Activated CD4-positive, alpha-beta T cell treated with anti-CD3 and anti-CD28 coated beads, Interleukin-2, amount 10 ng/mL, durations not matched to agents 24 days and 14 days (primary cell): ENCODE measurements at regions not wholly inside any gene's neighbourhood (a gene's known extent, or its start where the extent isn't known, plus 50 kb on each side); places are given as distances from the start of the nearest gene placed in this dataset.

ENCODE experiments used
- DNase-seq: peaks from one replicate; pipeline ENCODE4 v3.0.0; 2022
- H3K27ac Mint-ChIP-seq: one replicate; pipeline ENCODE4 v1.8.0; 2022; ENCODE audit warnings: mild to moderate bottlenecking, mixed read lengths
- H3K27me3 Mint-ChIP-seq: one replicate; pipeline ENCODE4 v1.8.0; 2022; ENCODE audit warnings: mixed read lengths
- H3K36me3 Mint-ChIP-seq: one replicate; pipeline ENCODE4 v1.8.0; 2022; ENCODE audit warnings: low read depth, mild to moderate bottlenecking, mixed read lengths
- H3K4me1 Mint-ChIP-seq: one replicate; pipeline ENCODE4 v1.8.0; 2021; ENCODE audit warnings: mixed read lengths
- H3K4me3 Mint-ChIP-seq: one replicate; pipeline ENCODE4 v1.8.0; 2022; ENCODE audit warnings: mild to moderate bottlenecking, moderate library complexity, mixed read lengths
- H3K9me3 Mint-ChIP-seq: one replicate; pipeline ENCODE4 v1.8.0; 2021; ENCODE audit warnings: mixed read lengths
- intact Hi-C: fragments of 100-400 bp; cut with micrococcal nuclease; formaldehyde crosslinking; loops from one replicate; pipeline ENCODE4 v1.15.1; 2023

DNA sequence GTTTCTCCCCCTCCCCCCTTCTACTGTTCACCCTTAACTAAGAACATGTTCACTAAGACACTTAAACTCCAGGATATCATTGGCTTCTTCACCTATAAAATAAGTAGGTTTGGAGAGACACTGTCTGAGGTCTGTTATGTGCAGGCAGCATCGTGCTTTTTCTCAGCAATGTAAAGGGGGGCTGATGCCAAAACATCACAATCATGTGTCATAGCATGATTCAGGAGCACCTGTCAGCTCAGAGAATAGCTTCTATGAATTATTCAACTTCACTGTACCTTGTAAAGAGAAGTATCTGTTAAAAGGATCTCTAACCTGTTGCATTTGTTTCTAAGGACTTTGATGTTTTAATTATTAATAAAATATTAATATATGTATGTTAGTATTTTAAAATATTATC, 211.4 kb upstream of the EPHA3 start:
- no peak overlapping the region for H3K27ac Mint-ChIP-seq
- H3K9me3 Mint-ChIP-seq = no peaks in the 10 kb centered on the region
- DNase-seq = no peak
- intact Hi-C loops = no loop called here
- no peaks in the 10 kb centered on the region for H3K36me3 Mint-ChIP-seq
- no peaks in the 10 kb centered on the region for H3K27me3 Mint-ChIP-seq
- no peak overlapping the region for H3K4me3 Mint-ChIP-seq
- H3K4me1 Mint-ChIP-seq = no peaks in the 10 kb centered on the region

GRCh38 chr3:88912294-88912877, 195.0 kb upstream of the EPHA3 start:
- Mint-ChIP-seq H3K4me1 (no peaks in the 10 kb centered on the region), H3K36me3 (no peaks in the 10 kb centered on the region), H3K27me3 (no peaks in the 10 kb centered on the region), H3K9me3 (no peaks in the 10 kb centered on the region), H3K27ac (no peak overlapping the region), H3K4me3 (no peak overlapping the region)
- intact Hi-C loops = no loop called here
- no peak for DNase-seq

GRCh38 chr3:88918841-88919240, 188.6 kb upstream of the EPHA3 start:
- no peaks in the 10 kb centered on the region for H3K27me3 Mint-ChIP-seq
- H3K4me1 Mint-ChIP-seq = no peaks in the 10 kb centered on the region
- H3K4me3 Mint-ChIP-seq = no peak overlapping the region
- no peaks in the 10 kb centered on the region for H3K9me3 Mint-ChIP-seq
- DNase-seq = no peak
- no peaks in the 10 kb centered on the region for H3K36me3 Mint-ChIP-seq
- no peak overlapping the region for H3K27ac Mint-ChIP-seq
- intact Hi-C loops = no loop called here

- H3K27me3 Mint-ChIP-seq = no peaks in the 10 kb centered on the region
- intact Hi-C loops = no loop called here
- H3K4me1 Mint-ChIP-seq = no peaks in the 10 kb centered on the region
- no peak overlapping the region for H3K27ac Mint-ChIP-seq
- H3K4me3 Mint-ChIP-seq = no peak overlapping the region
- H3K9me3 Mint-ChIP-seq = no peaks in the 10 kb centered on the region
- DNase-seq = no peak
- no peaks in the 10 kb centered on the region for H3K36me3 Mint-ChIP-seq
Measured at GRCh38 chr3:88921986-88922385, 185.4 kb upstream of the EPHA3 start.

GRCh38 chr3:88926221-88926620, 181.2 kb upstream of the EPHA3 start:
- Mint-ChIP-seq H3K9me3 (no peaks in the 10 kb centered on the region), H3K4me1 (no peaks in the 10 kb centered on the region), H3K4me3 (no peak overlapping the region), H3K27me3 (no peaks in the 10 kb centered on the region), H3K27ac (no peak overlapping the region), H3K36me3 (no peaks in the 10 kb centered on the region)
- intact Hi-C loops = no loop called here
- DNase-seq = no peak

DNA sequence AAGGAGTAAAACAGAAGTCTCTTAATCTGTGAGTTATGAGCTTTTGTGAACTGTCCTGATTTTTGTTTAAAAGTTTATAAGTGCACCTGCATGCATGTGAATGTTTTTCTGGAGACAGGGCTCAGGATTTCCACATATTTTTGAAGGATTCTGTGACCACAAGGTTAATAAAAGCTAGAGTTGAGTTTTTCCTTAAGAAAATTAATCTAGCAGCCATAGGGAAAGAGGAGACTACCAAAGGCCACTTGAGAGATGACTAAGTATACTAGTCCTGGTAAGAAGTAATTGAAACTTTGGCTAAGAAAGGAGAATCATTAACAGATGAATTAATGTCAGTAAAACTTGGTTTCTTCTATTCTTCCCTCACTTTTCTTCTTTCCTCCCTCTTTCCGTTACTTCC, 176.8 kb upstream of the EPHA3 start:
- no peak overlapping the region for H3K27ac Mint-ChIP-seq
- no peaks in the 10 kb centered on the region for H3K9me3 Mint-ChIP-seq
- no peaks in the 10 kb centered on the region for H3K36me3 Mint-ChIP-seq
- DNase-seq = no peak
- H3K4me1 Mint-ChIP-seq = no peaks in the 10 kb centered on the region
- no peaks in the 10 kb centered on the region for H3K27me3 Mint-ChIP-seq
- no peak overlapping the region for H3K4me3 Mint-ChIP-seq
- intact Hi-C loops = no loop called here

- Mint-ChIP-seq H3K36me3 (no peaks in the 10 kb centered on the region), H3K27me3 (no peaks in the 10 kb centered on the region), H3K4me3 (no peak overlapping the region), H3K4me1 (no peaks in the 10 kb centered on the region), H3K27ac (no peak overlapping the region), H3K9me3 (peaks cover 3% of the 10 kb centered on the region)
- intact Hi-C loops = no loop called here
- DNase-seq = no peak
Measured at GRCh38 chr3:88936831-88937230, 170.6 kb upstream of the EPHA3 start.

DNA sequence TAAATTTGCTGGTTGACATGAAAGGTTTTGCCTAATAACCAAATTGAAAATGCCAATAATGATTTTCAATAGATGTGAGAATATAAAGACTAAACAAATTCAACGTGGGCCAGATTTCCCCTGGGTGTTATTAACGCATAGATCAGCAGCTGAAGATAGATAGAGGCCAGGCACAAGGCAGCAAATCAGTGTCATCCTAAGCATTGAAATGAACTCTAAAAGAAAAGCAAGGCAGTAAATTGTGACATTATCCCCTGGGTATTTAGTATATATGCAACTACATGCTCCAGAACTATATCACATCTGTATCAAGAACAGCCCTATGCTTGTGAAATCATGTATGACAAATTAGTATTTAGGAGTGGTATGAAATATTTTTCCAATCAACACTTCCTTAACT, 167.1 kb upstream of the EPHA3 start:
- no peaks in the 10 kb centered on the region for H3K27me3 Mint-ChIP-seq
- H3K4me3 Mint-ChIP-seq = no peak overlapping the region
- no peaks in the 10 kb centered on the region for H3K4me1 Mint-ChIP-seq
- H3K27ac Mint-ChIP-seq = no peak overlapping the region
- intact Hi-C loops = no loop called here
- peaks cover 3% of the 10 kb centered on the region for H3K9me3 Mint-ChIP-seq
- DNase-seq = no peak
- H3K36me3 Mint-ChIP-seq = no peaks in the 10 kb centered on the region

DNA sequence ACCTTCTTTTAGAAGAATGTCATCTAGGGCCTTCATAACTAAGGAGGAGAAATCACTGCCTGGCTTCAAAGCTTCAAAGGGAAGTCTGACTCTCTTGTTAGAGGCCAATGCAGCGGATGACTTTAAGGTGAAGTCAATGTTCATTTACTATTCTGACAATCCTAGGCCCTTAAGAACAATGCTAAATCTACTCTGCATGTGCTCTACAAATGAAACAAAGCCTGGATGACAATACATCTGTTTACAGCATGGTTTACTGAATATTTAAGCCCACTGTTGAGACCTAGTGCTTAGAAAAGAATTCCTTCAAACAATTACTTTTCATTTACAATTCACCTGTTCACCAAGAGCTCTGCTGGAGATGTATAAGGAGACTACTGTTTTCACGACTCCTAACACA, 160.4 kb upstream of the EPHA3 start:
- Mint-ChIP-seq H3K4me1 (no peaks in the 10 kb centered on the region), H3K27ac (no peak overlapping the region), H3K9me3 (no peaks in the 10 kb centered on the region), H3K36me3 (no peaks in the 10 kb centered on the region), H3K27me3 (no peaks in the 10 kb centered on the region), H3K4me3 (no peak overlapping the region)
- intact Hi-C loops = no loop called here
- DNase-seq = no peak

GRCh38 chr3:88954853-88955252, 152.6 kb upstream of the EPHA3 start:
- intact Hi-C loops = no loop called here
- no peaks in the 10 kb centered on the region for H3K9me3 Mint-ChIP-seq
- no peak overlapping the region for H3K27ac Mint-ChIP-seq
- no peaks in the 10 kb centered on the region for H3K4me1 Mint-ChIP-seq
- no peaks in the 10 kb centered on the region for H3K27me3 Mint-ChIP-seq
- no peak for DNase-seq
- H3K4me3 Mint-ChIP-seq = no peak overlapping the region
- no peaks in the 10 kb centered on the region for H3K36me3 Mint-ChIP-seq

- no peaks in the 10 kb centered on the region for H3K4me1 Mint-ChIP-seq
- no peaks in the 10 kb centered on the region for H3K9me3 Mint-ChIP-seq
- H3K4me3 Mint-ChIP-seq = no peak overlapping the region
- intact Hi-C loops = no loop called here
- no peak for DNase-seq
- H3K27me3 Mint-ChIP-seq = no peaks in the 10 kb centered on the region
- no peak overlapping the region for H3K27ac Mint-ChIP-seq
- H3K36me3 Mint-ChIP-seq = no peaks in the 10 kb centered on the region
Measured at GRCh38 chr3:88955274-88955673, 152.1 kb upstream of the EPHA3 start.

DNA sequence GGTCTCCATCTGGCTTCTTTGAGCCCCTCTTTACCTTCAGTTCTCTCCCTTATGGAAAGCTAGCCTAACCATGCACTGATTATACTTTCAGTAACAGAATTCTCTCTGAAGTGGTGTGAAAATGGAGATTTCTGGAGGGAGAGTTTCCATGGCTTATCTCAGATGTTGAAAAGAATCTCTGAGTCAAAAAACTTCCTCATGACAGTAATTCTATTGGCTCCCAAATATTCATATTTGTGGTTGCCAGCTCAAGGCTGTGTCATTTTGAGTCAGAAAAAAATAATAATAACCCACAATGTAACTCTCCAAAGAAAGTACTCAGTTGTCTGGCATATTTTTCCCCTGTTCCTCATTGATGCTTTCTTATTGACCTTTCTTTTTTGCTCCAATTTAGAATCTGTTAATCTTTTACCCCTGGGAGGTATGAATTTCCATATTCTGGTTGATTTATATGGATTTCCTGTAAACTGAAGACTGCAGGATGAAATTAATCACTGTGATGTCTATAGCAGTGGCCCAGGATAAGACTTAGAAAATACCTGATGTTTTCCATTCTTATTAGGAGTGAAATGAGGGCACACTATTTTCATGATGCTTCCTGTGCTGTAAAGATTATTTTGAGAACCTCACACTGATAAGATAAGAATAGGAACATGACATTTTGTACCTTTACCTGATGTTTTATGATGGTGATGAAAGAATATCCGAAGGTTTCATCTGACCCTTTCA, 149.5 kb upstream of the EPHA3 start:
- H3K36me3 Mint-ChIP-seq = no peaks in the 10 kb centered on the region
- no peaks in the 10 kb centered on the region for H3K27me3 Mint-ChIP-seq
- no peak for DNase-seq
- no peak overlapping the region for H3K27ac Mint-ChIP-seq
- H3K4me1 Mint-ChIP-seq = no peaks in the 10 kb centered on the region
- no peaks in the 10 kb centered on the region for H3K9me3 Mint-ChIP-seq
- no peak overlapping the region for H3K4me3 Mint-ChIP-seq
- intact Hi-C loops = no loop called here

DNA sequence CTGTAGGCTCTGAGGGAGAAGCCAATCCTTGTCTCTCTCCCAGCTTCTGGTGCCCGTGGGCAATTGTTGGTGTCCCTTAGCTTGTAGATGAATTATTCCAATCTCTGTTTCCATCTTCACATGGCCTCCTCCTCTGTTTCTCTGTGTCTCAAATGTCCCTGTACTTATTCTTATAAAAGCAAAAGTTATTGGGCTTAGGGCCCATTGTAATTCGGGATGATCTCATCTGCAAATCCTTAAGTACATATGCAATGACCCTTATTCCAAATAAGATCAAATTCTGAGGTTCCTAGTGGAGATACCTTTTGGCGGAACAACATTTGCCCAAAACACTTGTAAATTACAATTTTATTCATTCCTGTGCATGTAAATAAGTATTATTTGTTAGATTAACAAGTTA, 147.4 kb upstream of the EPHA3 start:
- H3K36me3 Mint-ChIP-seq = no peaks in the 10 kb centered on the region
- H3K27me3 Mint-ChIP-seq = no peaks in the 10 kb centered on the region
- H3K27ac Mint-ChIP-seq = no peak overlapping the region
- no peaks in the 10 kb centered on the region for H3K4me1 Mint-ChIP-seq
- intact Hi-C loops = no loop called here
- H3K9me3 Mint-ChIP-seq = no peaks in the 10 kb centered on the region
- H3K4me3 Mint-ChIP-seq = no peak overlapping the region
- no peak for DNase-seq

DNA sequence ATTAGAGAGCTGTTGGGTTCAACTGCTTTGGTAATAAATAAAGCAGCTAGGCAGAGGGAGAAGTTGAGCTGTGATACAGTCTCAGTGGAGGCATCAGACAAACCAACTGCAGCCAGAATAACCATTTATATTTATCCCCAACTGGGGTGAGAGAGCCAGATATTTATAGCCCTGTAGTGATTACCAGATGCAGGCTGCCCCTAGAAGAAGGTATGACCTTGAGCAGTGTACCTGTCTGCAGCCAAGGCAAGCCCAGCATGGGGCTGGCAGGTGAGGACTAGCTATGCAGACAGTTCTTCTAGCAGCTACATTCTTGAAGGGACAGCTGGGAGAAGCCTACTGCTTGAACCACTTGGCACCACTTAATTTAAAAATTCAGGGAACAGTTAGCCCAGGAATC, 144.4 kb upstream of the EPHA3 start:
- H3K36me3 Mint-ChIP-seq = no peaks in the 10 kb centered on the region
- DNase-seq = no peak
- no peak overlapping the region for H3K4me3 Mint-ChIP-seq
- no peak overlapping the region for H3K27ac Mint-ChIP-seq
- no peaks in the 10 kb centered on the region for H3K27me3 Mint-ChIP-seq
- H3K4me1 Mint-ChIP-seq = no peaks in the 10 kb centered on the region
- H3K9me3 Mint-ChIP-seq = no peaks in the 10 kb centered on the region
- intact Hi-C loops = no loop called here

DNA sequence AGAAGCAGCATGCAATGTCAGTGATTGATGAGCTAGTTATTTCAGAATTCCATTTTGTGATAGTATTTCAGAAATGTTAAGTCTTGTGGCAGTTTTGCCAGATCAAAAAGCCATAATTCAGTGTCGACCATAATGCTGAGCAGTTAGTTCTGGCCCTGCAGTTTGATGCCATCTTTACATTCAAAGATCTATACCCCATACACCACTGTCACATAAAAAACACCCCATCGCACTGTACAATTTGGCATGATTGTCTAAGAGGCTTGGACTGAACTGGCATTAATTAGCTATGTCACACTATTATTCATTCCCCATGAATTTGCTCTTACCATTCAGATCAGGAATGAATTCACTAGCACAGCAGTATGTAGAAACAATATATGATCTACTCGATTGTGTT, 127.7 kb upstream of the EPHA3 start:
- no peak for DNase-seq
- H3K4me1 Mint-ChIP-seq = no peaks in the 10 kb centered on the region
- no peak overlapping the region for H3K4me3 Mint-ChIP-seq
- peaks cover under 1% of the 10 kb centered on the region for H3K9me3 Mint-ChIP-seq
- no peak overlapping the region for H3K27ac Mint-ChIP-seq
- no peaks in the 10 kb centered on the region for H3K27me3 Mint-ChIP-seq
- intact Hi-C loops = no loop called here
- no peaks in the 10 kb centered on the region for H3K36me3 Mint-ChIP-seq
